Subcutaneous abdominal adipose tissue (tissue), 5 donors: ENCODE measurements at regions not wholly inside any gene's neighbourhood (a gene's known extent, or its start where the extent isn't known, plus 50 kb on each side); places are given as distances from the start of the nearest gene placed in this dataset.

Experiments
- H3K27ac ChIP-seq: one replicate; pipeline ENCODE4 v1.7.0; 2013; ENCODE audit warnings: low read depth, mild to moderate bottlenecking, inconsistent platforms, low read length, moderate library complexity
- H3K27me3 ChIP-seq, 5 donors: one replicate each; pipeline ENCODE4 v1.7.0; 2013; ENCODE audit warnings: low read length in 5 of 5, inconsistent platforms in 1 of 5; ENCODE audit not compliant: control insufficient read depth in 5 of 5, insufficient read depth in 4 of 5
- H3K36me3 ChIP-seq, 5 donors: one replicate each; pipeline ENCODE4 v1.7.0; 2013; ENCODE audit warnings: low read length in 5 of 5; ENCODE audit not compliant: control insufficient read depth in 5 of 5, insufficient read depth in 5 of 5
- H3K4me1 ChIP-seq, 5 donors: one replicate each; pipeline ENCODE4 v1.7.0; 2013; ENCODE audit warnings: low read length in 5 of 5, mild to moderate bottlenecking in 3 of 5, moderate library complexity in 1 of 5; ENCODE audit not compliant: control insufficient read depth in 5 of 5, insufficient read depth in 5 of 5
- H3K4me3 ChIP-seq, 5 donors: one replicate each; pipeline ENCODE4 v1.7.0; 2013; ENCODE audit warnings: low read length in 5 of 5, low read depth in 1 of 5
- H3K9ac ChIP-seq, 5 donors: one replicate each; pipeline ENCODE4 v1.7.0; 2013; ENCODE audit warnings: low read length in 5 of 5, mild to moderate bottlenecking in 4 of 5, moderate library complexity in 3 of 5
- H3K9me3 ChIP-seq, 5 donors: one replicate each; pipeline ENCODE4 v1.7.0; 2013; ENCODE audit warnings: low read length in 5 of 5; ENCODE audit not compliant: control insufficient read depth in 5 of 5
- donor health status: healthy.
- donor health status: healthy.
- donor health status: healthy.
- donor health status: healthy.
- donor health status: healthy.

DNA sequence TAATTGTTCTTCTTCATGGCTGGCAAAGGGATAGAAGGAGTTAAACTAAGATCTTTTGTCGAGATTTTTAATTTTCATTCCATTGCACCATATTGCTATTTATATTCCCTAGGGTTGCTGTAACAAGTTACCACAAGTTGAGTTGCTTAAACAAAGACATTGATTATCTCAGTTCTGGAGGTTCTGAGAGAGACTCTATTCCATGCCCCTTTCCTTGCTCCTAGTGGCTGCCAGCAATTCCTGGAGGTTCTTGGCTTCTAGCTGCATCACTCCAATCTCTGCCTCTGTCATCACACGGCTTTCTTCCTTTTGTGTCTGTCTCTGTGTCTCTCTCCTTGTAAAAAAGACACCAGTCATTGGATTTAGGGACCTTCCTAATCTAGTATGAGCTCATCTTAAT is 136.6 kb upstream of the DAB2 start:
- Histone ChIP-seq H3K4me3 (no peak overlapping the region), H3K4me1 (no peaks in the 10 kb centered on the region), H3K27me3 (no peaks in the 10 kb centered on the region), H3K36me3 (no peaks in the 10 kb centered on the region), H3K9ac (no peak overlapping the region), H3K27ac (no peak overlapping the region), H3K9me3 (no peaks in the 10 kb centered on the region)

DNA sequence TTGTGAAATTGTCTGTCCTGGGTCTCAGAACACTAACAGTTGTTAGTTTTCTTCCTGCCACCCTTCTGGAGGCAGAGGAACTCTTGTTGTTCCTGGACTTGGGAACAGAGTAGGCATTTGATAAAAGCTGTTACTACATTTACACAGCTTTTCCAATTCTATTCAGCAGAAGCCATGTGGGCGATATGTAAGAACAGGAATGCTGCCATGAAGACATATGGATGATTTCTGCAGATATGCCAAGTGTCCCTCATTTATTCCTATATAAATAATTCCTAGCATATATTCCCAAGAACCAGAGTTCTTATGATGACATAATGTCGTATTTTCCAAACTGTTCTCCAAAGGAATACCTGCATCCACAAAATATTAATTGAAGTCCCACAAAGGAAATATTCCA is 135.9 kb upstream of the DAB2 start:
- no peaks in the 10 kb centered on the region for H3K27me3 ChIP-seq
- H3K4me3 ChIP-seq, result no peak overlapping the region
- no peak overlapping the region for H3K9ac ChIP-seq
- no peaks in the 10 kb centered on the region for H3K9me3 ChIP-seq
- no peaks in the 10 kb centered on the region for H3K36me3 ChIP-seq
- H3K27ac ChIP-seq, result no peak overlapping the region
- H3K4me1 ChIP-seq, result no peaks in the 10 kb centered on the region

DNA sequence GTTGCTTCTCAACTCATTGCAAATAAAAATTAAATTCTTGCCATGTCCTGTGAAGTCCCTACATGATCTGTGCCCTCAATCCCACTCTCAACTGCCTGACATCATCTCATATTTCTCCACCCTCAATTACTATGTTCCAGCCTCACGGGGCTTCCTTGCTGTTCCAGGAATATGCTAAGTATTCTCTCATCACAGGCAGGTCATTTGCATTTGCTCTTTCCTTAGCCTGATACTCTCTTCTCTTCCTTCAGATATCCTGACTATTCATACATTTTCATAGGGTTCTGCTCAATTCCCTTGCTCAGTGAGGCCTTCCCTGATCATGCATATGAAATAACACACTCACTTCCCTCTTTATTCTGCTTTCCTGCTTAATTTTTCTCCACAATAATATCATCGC is 135.1 kb upstream of the DAB2 start:
- H3K9ac ChIP-seq, result no peak overlapping the region
- no peaks in the 10 kb centered on the region for H3K4me1 ChIP-seq
- H3K36me3 ChIP-seq, result no peaks in the 10 kb centered on the region
- no peak overlapping the region for H3K27ac ChIP-seq
- H3K4me3 ChIP-seq, result no peak overlapping the region
- no peaks in the 10 kb centered on the region for H3K9me3 ChIP-seq
- no peaks in the 10 kb centered on the region for H3K27me3 ChIP-seq

DNA sequence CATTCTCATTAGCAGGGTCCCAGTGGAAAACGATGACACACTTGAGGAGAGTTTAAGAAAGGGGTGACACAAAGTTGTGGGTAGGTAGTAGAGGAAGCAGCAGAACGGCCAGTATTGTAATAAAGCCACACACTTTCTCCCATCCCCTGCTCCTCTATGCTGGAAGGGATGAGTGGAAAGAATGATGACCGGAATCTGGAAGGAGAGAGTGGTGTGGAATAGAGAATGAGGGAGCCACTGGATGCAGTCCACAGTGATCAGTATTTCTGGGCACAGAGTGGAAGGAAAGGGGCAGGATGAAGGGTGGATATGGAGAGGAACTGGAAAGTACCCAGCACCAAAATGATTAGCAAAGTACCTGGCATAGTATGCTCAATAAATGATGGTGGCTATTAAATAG is 133.8 kb upstream of the DAB2 start:
- H3K27me3 ChIP-seq, result no peaks in the 10 kb centered on the region
- H3K4me1 ChIP-seq, result no peaks in the 10 kb centered on the region
- H3K4me3 ChIP-seq, result no peak overlapping the region

DNA sequence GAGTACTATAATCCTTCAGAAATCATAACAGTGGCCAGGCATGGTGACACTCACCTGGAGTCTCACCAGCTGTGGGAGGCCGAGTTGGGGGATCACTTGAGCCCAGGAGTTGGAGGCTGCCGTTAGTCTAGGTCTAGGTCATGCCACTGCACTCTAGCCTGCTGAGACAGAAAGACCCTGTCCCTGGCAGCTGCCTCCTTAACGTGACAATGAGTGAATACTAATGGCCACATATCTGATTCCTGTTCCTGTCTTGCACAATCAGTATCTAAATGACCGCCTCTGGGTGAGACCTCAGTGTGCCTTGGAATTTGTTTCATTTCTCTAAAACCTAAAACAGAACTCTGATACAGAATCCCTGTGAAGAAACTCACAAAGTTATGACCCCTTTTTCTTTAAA is 131.0 kb upstream of the DAB2 start:
- H3K9me3 ChIP-seq, result no peaks in the 10 kb centered on the region
- H3K9ac ChIP-seq, result no peak overlapping the region
- H3K4me1 ChIP-seq, result no peaks in the 10 kb centered on the region
- no peaks in the 10 kb centered on the region for H3K27me3 ChIP-seq
- H3K27ac ChIP-seq, result no peak overlapping the region
- no peaks in the 10 kb centered on the region for H3K36me3 ChIP-seq
- no peak overlapping the region for H3K4me3 ChIP-seq

More for the DNA sequence above, 133.8 kb upstream of the DAB2 start:
- Histone ChIP-seq H3K36me3 (no peaks in the 10 kb centered on the region), H3K9me3 (no peaks in the 10 kb centered on the region), H3K27ac (no peak overlapping the region), H3K9ac (no peak overlapping the region)

DNA sequence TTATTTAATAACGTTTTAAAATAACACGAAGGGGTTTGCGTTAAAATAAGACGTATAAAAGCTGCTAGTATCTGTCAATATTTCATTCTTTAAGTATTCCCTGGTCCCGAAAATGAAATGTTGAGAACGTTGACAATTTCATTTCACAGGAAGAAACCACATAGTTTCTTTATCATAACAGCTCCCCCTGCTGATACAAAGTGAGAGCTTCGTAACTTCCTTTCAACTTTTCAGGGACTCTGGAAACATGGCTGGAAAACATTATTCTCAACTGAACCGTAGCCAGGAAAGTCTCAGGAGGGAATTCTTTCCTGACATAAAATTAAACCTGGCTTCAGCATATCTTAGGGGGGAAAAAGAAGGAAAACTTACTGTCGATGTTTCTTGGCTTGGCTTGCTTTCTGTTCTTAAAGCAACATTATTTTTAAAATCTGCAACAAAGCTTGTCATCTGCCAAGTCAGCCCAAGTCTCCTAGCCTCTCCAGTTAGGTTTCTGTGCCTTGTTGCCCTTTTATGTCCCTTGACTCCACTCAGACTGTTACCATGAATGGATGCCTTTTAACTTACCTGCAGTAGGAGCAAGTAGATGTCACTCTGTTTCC is 122.9 kb upstream of the DAB2 start:
- no peaks in the 10 kb centered on the region for H3K27me3 ChIP-seq
- H3K9me3 ChIP-seq, result no peaks in the 10 kb centered on the region
- H3K36me3 ChIP-seq, result no peaks in the 10 kb centered on the region
- peak overlapping the region; percentile 9 for H3K27ac ChIP-seq
- H3K4me1 ChIP-seq, result peaks cover 3 to 28% (median 13%) of the 10 kb centered on the region in 5 donors
- H3K4me3 ChIP-seq, result no peak overlapping the region
- H3K9ac ChIP-seq, result peak overlapping the region in 2 of 5 donors; percentile 22 to 43

DNA sequence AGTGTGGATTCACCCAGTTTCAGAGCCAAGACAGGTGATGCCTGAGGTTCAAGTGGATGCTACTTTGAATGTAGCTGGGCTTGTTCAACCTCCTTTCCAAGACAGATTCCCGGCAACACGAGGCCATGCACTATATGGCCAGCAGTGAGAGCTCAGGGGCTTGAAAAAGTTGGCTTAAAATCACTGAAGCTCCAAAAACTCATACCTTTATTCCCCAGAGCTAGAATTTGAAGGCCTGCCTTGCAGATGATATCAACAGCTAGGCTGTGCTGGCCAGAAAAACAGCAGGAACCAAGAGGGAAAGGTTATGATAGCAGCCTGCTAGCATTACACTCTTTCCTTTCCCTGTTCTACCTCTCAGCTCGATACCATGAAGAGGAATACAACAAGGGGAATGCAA is 120.2 kb upstream of the DAB2 start:
- H3K9me3 ChIP-seq, result no peaks in the 10 kb centered on the region
- no peak overlapping the region for H3K9ac ChIP-seq
- H3K4me3 ChIP-seq, result no peak overlapping the region
- no peak overlapping the region for H3K27ac ChIP-seq
- H3K36me3 ChIP-seq, result no peaks in the 10 kb centered on the region
- peaks cover 3 to 30% (median 13%) of the 10 kb centered on the region in 5 donors for H3K4me1 ChIP-seq
- no peaks in the 10 kb centered on the region for H3K27me3 ChIP-seq

DNA sequence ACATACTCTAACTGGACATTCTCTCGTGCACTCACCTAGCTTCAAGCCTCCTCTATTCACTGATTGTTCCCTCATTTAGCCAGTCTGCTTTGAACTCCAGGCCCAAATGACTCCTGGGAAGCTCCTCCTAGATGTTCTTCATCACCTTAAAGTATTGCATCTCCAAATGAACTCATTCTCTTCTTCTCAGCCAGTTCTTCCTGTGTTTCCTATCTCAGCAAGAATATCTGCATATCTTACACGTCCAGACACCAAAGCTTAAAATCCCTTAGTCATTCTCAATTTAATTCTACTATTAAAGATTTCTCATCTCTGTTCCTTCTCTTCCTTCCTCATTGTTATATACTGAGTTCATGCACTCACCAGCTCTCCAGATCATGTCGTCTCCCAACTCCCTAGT is 118.6 kb upstream of the DAB2 start:
- Histone ChIP-seq H3K4me1 (peaks cover 3 to 30% (median 13%) of the 10 kb centered on the region in 5 donors), H3K27ac (no peak overlapping the region), H3K36me3 (no peaks in the 10 kb centered on the region), H3K27me3 (no peaks in the 10 kb centered on the region), H3K9ac (peak overlapping the region in 1 of 5 donors; percentile 34), H3K4me3 (no peak overlapping the region), H3K9me3 (no peaks in the 10 kb centered on the region)

DNA sequence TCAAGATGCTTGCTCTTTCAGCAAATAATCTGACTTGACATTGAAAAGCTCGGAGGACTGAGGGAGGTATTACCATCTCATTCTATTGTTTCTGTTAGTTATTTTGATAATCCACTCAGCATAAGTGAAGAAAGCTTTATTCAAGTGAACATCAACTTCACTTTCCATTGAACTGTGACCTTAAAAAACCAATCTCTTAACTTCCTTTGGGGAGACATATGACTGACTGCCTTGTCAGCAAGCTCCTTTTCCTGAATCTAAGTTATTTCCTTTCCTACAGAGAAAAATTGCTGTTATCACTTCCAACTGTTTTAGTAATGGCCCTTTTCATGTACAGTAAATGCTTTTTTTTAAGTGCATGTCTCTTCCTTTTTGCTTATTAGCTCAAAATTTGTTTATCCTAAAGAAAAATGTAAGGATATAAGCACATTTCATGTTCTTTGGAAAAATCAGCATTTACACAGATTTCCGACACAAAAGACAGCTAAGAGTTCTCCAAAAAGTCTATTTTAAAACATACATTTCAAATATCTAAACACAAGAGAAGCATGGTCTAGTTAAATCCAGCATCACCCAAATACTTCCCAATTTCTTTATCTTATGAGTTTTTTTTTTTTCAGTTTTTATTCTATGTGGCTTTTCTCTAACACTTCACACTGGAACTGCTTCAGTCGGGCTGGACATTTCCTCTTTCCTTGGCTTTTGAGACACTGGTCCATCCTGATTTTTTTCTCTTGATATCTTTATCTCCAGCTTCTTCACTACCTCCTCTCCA is 117.9 kb upstream of the DAB2 start:
- Histone ChIP-seq H3K36me3 (no peaks in the 10 kb centered on the region), H3K9ac (peak overlapping the region in 1 of 5 donors; percentile 34), H3K4me1 (peaks cover under 1 to 25% (median 7%) of the 10 kb centered on the region in 5 donors), H3K4me3 (no peak overlapping the region), H3K27me3 (no peaks in the 10 kb centered on the region), H3K9me3 (no peaks in the 10 kb centered on the region), H3K27ac (no peak overlapping the region)

DNA sequence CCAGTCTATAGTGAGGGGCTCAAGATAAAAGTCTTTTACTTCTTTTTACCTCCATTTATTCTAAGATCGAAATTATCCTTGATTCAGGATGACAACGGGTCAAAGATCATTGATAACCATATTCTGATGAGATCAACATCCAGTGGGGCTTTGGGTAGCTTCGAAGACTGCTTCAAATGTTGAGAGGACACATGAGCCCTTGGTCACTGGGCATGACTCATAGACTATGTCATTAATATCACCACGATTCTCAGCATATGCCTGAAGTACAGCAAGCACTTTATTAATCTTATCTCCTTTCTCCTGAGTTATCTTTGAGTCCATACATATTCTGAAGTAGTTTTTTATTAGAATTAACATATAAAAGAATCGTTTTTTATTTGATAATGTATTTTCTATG is 117.1 kb upstream of the DAB2 start:
- Histone ChIP-seq H3K9me3 (no peaks in the 10 kb centered on the region), H3K27ac (no peak overlapping the region), H3K27me3 (no peaks in the 10 kb centered on the region), H3K4me1 (peaks cover 0 to 19% (median 0%) of the 10 kb centered on the region in 5 donors), H3K36me3 (no peaks in the 10 kb centered on the region), H3K9ac (no peak overlapping the region), H3K4me3 (no peak overlapping the region)
